Endothelial cell of umbilical vein (primary cell): ENCODE measurements at regions not wholly inside any gene's neighbourhood (a gene's known extent, or its start where the extent isn't known, plus 50 kb on each side); places are given as distances from the start of the nearest gene placed in this dataset.

Experiments
- BruUV-seq: library from RNA; stranded (reverse); fragments of 400-500 nt; replicated peaks from 2 replicates; lab custom pipeline; 2021; lab: Mats Ljungman, UMichigan
- CTCF ChIA-PET: fragments of 300-600, 350-600 bp; sonication (Branson Sonifier 250); formaldehyde crosslinking; loops from one replicate; lab custom pipeline; 2021; ENCODE audit warnings: antibody characterized with exemption, inconsistent platforms; lab: Charles Lee
- POLR2A ChIA-PET: fragments of 300-600, 350-600 bp; sonication (Branson Sonifier 250); formaldehyde crosslinking; loops from one replicate; lab custom pipeline; 2021; ENCODE audit warnings: antibody characterized with exemption, inconsistent platforms; lab: Charles Lee
- DNase-seq: peaks from one replicate; pipeline ENCODE4 v3.0.0-alpha.2; 2011; ENCODE audit warnings: low read depth, low spot score
- FAIRE-seq: peaks from 2 replicates; lab custom pipeline; 2011; peaks lifted over from hg19 to GRCh38; lab: Jason Lieb, UNC
- H2AFZ ChIP-seq: 2 replicates; pipeline ENCODE4 v1.6.0; 2012; ENCODE audit warnings: low read depth, low read length, control low read depth, inconsistent platforms
- H3K27ac ChIP-seq: 2 replicates; pipeline ENCODE4 v1.5.1; 2011; ENCODE audit warnings: low read depth, mild to moderate bottlenecking, control low read depth, low read length, moderate library complexity; ENCODE audit not compliant: insufficient read depth
- H3K27me3 ChIP-seq, 2 experiments: 2 replicates each; pipeline versions ENCODE4 v1.6.0 to v1.6.1; 2011; ENCODE audit warnings: low read length in 2 of 2, mixed read lengths in 1 of 2; ENCODE audit not compliant: control insufficient read depth in 2 of 2, insufficient read depth in 2 of 2
- H3K36me3 ChIP-seq, 2 experiments: 2 replicates in 1 of 2; 3 replicates in 1 of 2; pipeline ENCODE4 v1.5.1; 2011; ENCODE audit warnings: low read length in 2 of 2, mild to moderate bottlenecking in 1 of 2, moderate library complexity in 1 of 2; ENCODE audit not compliant: control insufficient read depth in 2 of 2, insufficient read depth in 2 of 2; ENCODE audit errors: extremely low read depth in 1 of 2
- H3K4me1 ChIP-seq: 3 replicates; pipeline ENCODE4 v1.5.1; 2011; ENCODE audit warnings: mild to moderate bottlenecking, low read length; ENCODE audit not compliant: control insufficient read depth, insufficient read depth; ENCODE audit errors: extremely low read depth
- H3K4me2 ChIP-seq: 2 replicates; pipeline ENCODE4 v1.6.1; 2011; ENCODE audit warnings: low read length, control low read depth, mixed read lengths; ENCODE audit not compliant: insufficient read depth
- H3K4me3 ChIP-seq, 3 experiments: fragments of 200-600 bp in 1 of 3; sonication (generic), shearing (Covaris generic) in 1 of 3; replicated peaks in 1 of 3; 2 replicates each; pipeline ENCODE4 v1.5.1; 2011 to 2016; ENCODE audit warnings: control low read depth in 3 of 3, low read length in 3 of 3, mild to moderate bottlenecking in 2 of 3, inconsistent platforms in 1 of 3, low read depth in 1 of 3, moderate library complexity in 1 of 3; ENCODE audit not compliant: insufficient read depth in 1 of 3
- H3K79me2 ChIP-seq: 2 replicates; pipeline ENCODE4 v1.6.0; 2012; ENCODE audit warnings: low read length, inconsistent platforms; ENCODE audit not compliant: control insufficient read depth, insufficient read depth
- H3K9ac ChIP-seq: replicated peaks from 2 replicates; pipeline ENCODE3; 2011; ENCODE audit warnings: low read length, control low read depth; ENCODE audit not compliant: insufficient read depth; ENCODE audit errors: extremely low read depth
- H3K9me1 ChIP-seq: replicated peaks from 3 replicates; pipeline ENCODE4 v1.6.0; 2011; ENCODE audit warnings: mild to moderate bottlenecking, low read length; ENCODE audit not compliant: control insufficient read depth, insufficient read depth; ENCODE audit errors: extremely low read depth
- H3K9me3 ChIP-seq: replicated peaks from 2 replicates; pipeline ENCODE4 v1.5.1; 2012; ENCODE audit warnings: low read length, inconsistent platforms; ENCODE audit not compliant: control insufficient read depth, insufficient read depth
- H4K20me1 ChIP-seq: replicated peaks from 2 replicates; pipeline ENCODE3; 2011; ENCODE audit warnings: mild to moderate bottlenecking, low read length; ENCODE audit not compliant: control insufficient read depth, insufficient read depth; ENCODE audit errors: extremely low read depth
- CTCF ChIP-seq, 2 donors: IDR thresholded peaks; 1 replicate in 1 of 2; 2 replicates in 1 of 2; pipeline ENCODE4 v1.5.1; 2011; ENCODE audit warnings: low read length in 2 of 2, mild to moderate bottlenecking in 2 of 2, moderate library complexity in 2 of 2, control low read depth in 1 of 2, inconsistent platforms in 1 of 2, low read depth in 1 of 2; ENCODE audit not compliant: insufficient read depth in 1 of 2; ENCODE audit errors: extremely low read depth in 1 of 2
- EZH2 ChIP-seq: IDR thresholded peaks from 2 replicates; pipeline ENCODE4 v1.6.1; 2012; ENCODE audit warnings: borderline replicate concordance, low read depth, mild to moderate bottlenecking, moderate library complexity, low read length, inconsistent platforms; ENCODE audit not compliant: severe bottlenecking
- FOS ChIP-seq: IDR thresholded peaks from 2 replicates; pipeline ENCODE4 v1.6.1; 2011; ENCODE audit warnings: mild to moderate bottlenecking, low read length, moderate library complexity, borderline replicate concordance; ENCODE audit not compliant: insufficient read depth
- GATA2 ChIP-seq: IDR thresholded peaks from 2 replicates; pipeline ENCODE4 v1.7.0; 2011; ENCODE audit warnings: low read depth, mild to moderate bottlenecking, moderate library complexity, mixed read lengths, low read length; ENCODE audit not compliant: insufficient read length, insufficient read depth
- JUN ChIP-seq: IDR thresholded peaks from 2 replicates; pipeline ENCODE4 v1.6.1; 2011; ENCODE audit warnings: borderline replicate concordance, low read depth; ENCODE audit not compliant: insufficient read length, insufficient read depth
- MAX ChIP-seq: IDR thresholded peaks from 2 replicates; pipeline ENCODE4 v1.6.1; 2011; ENCODE audit not compliant: insufficient read depth, insufficient read length
- MYC ChIP-seq: IDR thresholded peaks from one replicate; pipeline ENCODE4 v1.6.1; 2011; ENCODE audit warnings: mild to moderate bottlenecking, low read depth, low read length
- POLR2A ChIP-seq: IDR thresholded peaks from 2 replicates; pipeline ENCODE4 v1.6.1; 2012; ENCODE audit warnings: low read depth, mild to moderate bottlenecking, control low read depth, low read length
- POLR2AphosphoS5 ChIP-seq: IDR thresholded peaks from 2 replicates; pipeline ENCODE4 v1.6.1; 2012; ENCODE audit warnings: low read depth, mild to moderate bottlenecking, control low read depth, low read length, moderate library complexity; ENCODE audit not compliant: insufficient read depth
- dilution Hi-C: fragments of 300-500 bp; cut with MboI; formaldehyde crosslinking; loops from one replicate; pipeline ENCODE4 v1.15.0; 2019; ENCODE audit warnings: low sequenced_read_pairs; ENCODE audit not compliant: extremely low pct_ligation_motif_present
- intact Hi-C: fragments of 100-400 bp; cut with micrococcal nuclease; formaldehyde crosslinking; loops from one replicate; pipeline ENCODE4 v1.10.0; 2022

- Histone ChIP-seq H3K79me2 (no peaks in the 10 kb centered on the region), H3K4me2 (no peak overlapping the region), H3K27me3 (no peaks in the 10 kb centered on the region), H3K27ac (no peak overlapping the region), H3K4me1 (no peaks in the 10 kb centered on the region), H4K20me1 (no peaks in the 10 kb centered on the region), H3K4me3 (no peak overlapping the region), H2AFZ (no peak overlapping the region), H3K36me3 (no peaks in the 10 kb centered on the region), H3K9ac (no peak overlapping the region), H3K9me3 (no peaks in the 10 kb centered on the region), H3K9me1 (no peaks in the 10 kb centered on the region)
- no peak for DNase-seq
- ChIA-PET POLR2A (no interaction called here), CTCF (no interaction called here)
- intact Hi-C loops (no loop called here), dilution Hi-C loops (no loop called here)
- no peak for FAIRE-seq
- BruUV-seq, result no TSS peak
- TF ChIP-seq CTCF (IDR thresholded peaks at IDR 0.05; ENCODE audit: extremely low read depth in 1 of 2, insufficient read depth in 1 of 2, low read depth in 1 of 2, low read length in 2 of 2), result no peak
- no peak for TF ChIP-seq MAX
- no peak for TF ChIP-seq POLR2AphosphoS5
- TF ChIP-seq FOS, result no peak
- no peak for TF ChIP-seq POLR2A
- TF ChIP-seq MYC, result no peak
- TF ChIP-seq EZH2, result no peak
- no peak for TF ChIP-seq JUN
- TF ChIP-seq GATA2, result no peak
These were observed 854.9 kb upstream of the HTR2C start for GRCh38 chrX:113728937-113729336.
